ENCODE measurements at regions not wholly inside any gene's neighbourhood (a gene's known extent, or its start where the extent isn't known, plus 50 kb on each side); places are given as distances from the start of the nearest gene placed in this dataset.
A peak's percentile ranks its signal among the peaks of the same experiment; 100 is the strongest.

GRCh38 chr11:43579919-43580276 is 100.6 kb upstream of the HSD17B12 start:
- H3K4me3 ChIP-seq: peak overlapping the region; percentile 56 to 63
- 2 to 3% methylated on average over 5 of the region's 5 CpGs for WGBS, 2 donors
- TF ChIP-seq CTCF (IDR thresholded peaks at IDR 0.05) (no peak), POLR2A (IDR thresholded peaks at IDR 0.05) (no peak)
- H3K9me3 ChIP-seq: no peaks in the 10 kb centered on the region
- no peaks in the 10 kb centered on the region for H3K27me3 ChIP-seq
- H3K4me1 ChIP-seq: peaks cover 30% of the 10 kb centered on the region
- intact Hi-C loops (cut with DNase I; ENCODE audit: low total_unique reads): no loop called here
- H3K27ac ChIP-seq: no peak overlapping the region
- no peaks in the 10 kb centered on the region for H3K36me3 ChIP-seq (ENCODE audit: low read depth, missing control alignments)
- no peak for DNase-seq

- Histone ChIP-seq H3K4me3 (peak overlapping the region; percentile 24 to 63), H3K36me3 (ENCODE audit: low read depth, missing control alignments) (no peaks in the 10 kb centered on the region), H3K27me3 (no peaks in the 10 kb centered on the region), H3K4me1 (peaks cover 22% of the 10 kb centered on the region), H3K9me3 (no peaks in the 10 kb centered on the region), H3K27ac (no peak overlapping the region)
- WGBS, 2 donors: 0 to 1% methylated on average over 16 to 38 of the region's 39 CpGs
- no peak for TF ChIP-seq POLR2A (IDR thresholded peaks at IDR 0.05)
- TF ChIP-seq CTCF (IDR thresholded peaks at IDR 0.05): no peak
- DNase-seq: peak; percentile 47
- intact Hi-C loops (cut with DNase I; ENCODE audit: low total_unique reads): no loop called here
Observed at GRCh38 chr11:43580735-43581369, 99.7 kb upstream of the HSD17B12 start.

- H3K27ac ChIP-seq: no peak overlapping the region
- peaks cover 15% of the 10 kb centered on the region for H3K4me1 ChIP-seq
- no peak for DNase-seq
- H3K4me3 ChIP-seq: peak overlapping the region; percentile 24 to 63
- 1% methylated on average over 33 to 39 of the region's 39 CpGs for WGBS, 2 donors
- H3K36me3 ChIP-seq (ENCODE audit: low read depth, missing control alignments): no peaks in the 10 kb centered on the region
- intact Hi-C loops (cut with DNase I; ENCODE audit: low total_unique reads): no loop called here
- H3K27me3 ChIP-seq: no peaks in the 10 kb centered on the region
- TF ChIP-seq CTCF (IDR thresholded peaks at IDR 0.05) (no peak), POLR2A (IDR thresholded peaks at IDR 0.05) (no peak)
- H3K9me3 ChIP-seq: no peaks in the 10 kb centered on the region
Observed at GRCh38 chr11:43581370-43582023, 99.0 kb upstream of the HSD17B12 start.

GRCh38 chr11:43582024-43582862 is 98.3 kb upstream of the HSD17B12 start:
- intact Hi-C loops (cut with DNase I; ENCODE audit: low total_unique reads): no loop called here
- H3K4me1 ChIP-seq: peaks cover 12% of the 10 kb centered on the region
- H3K36me3 ChIP-seq (ENCODE audit: low read depth, missing control alignments): no peaks in the 10 kb centered on the region
- no peak overlapping the region for H3K27ac ChIP-seq
- no peaks in the 10 kb centered on the region for H3K9me3 ChIP-seq
- H3K27me3 ChIP-seq: no peaks in the 10 kb centered on the region
- H3K4me3 ChIP-seq: peak overlapping the region in 1 of 2 donors; percentile 63
- DNase-seq: no peak
- TF ChIP-seq CTCF (IDR thresholded peaks at IDR 0.05) (no peak), POLR2A (IDR thresholded peaks at IDR 0.05) (no peak)
- WGBS, 2 donors: 4 to 5% methylated on average over 31 to 37 of the region's 37 CpGs

All from testis (tissue), 2 donors.